H1 (cell line): ENCODE measurements at regions not wholly inside any gene's neighbourhood (a gene's known extent, or its start where the extent isn't known, plus 50 kb on each side); places are given as distances from the start of the nearest gene placed in this dataset.

Source experiments
- CTCF ChIA-PET: fragments of 300-600 bp; sonication (Branson Sonifier 250); formaldehyde crosslinking; loops from one replicate; lab custom pipeline; 2021; ENCODE audit not compliant: partially characterized antibody; lab: Charles Lee
- POLR2A ChIA-PET: fragments of 300-600 bp; sonication (Branson Sonifier 250); formaldehyde crosslinking; loops from one replicate; lab custom pipeline; 2021; ENCODE audit warnings: inconsistent platforms; ENCODE audit not compliant: partially characterized antibody; lab: Charles Lee
- DNase-seq, 2 experiments: peaks; one replicate each; pipeline versions ENCODE4 v3.0.0 to v3.0.0-alpha.2; 2010 to 2022; ENCODE audit warnings: low spot score in 2 of 2, low read depth in 1 of 2, mixed read lengths in 1 of 2
- FAIRE-seq: peaks from 2 replicates; lab custom pipeline; 2011; peaks lifted over from hg19 to GRCh38; lab: Jason Lieb, UNC
- H2AFZ ChIP-seq: 2 replicates; pipeline ENCODE4 v1.8.1; 2012; ENCODE audit warnings: low read length, inconsistent platforms
- H2AK5ac ChIP-seq: 2 replicates; pipeline ENCODE4 v1.6.1; 2013; ENCODE audit warnings: low read depth, low read length
- H2BK120ac ChIP-seq: replicated peaks from 2 replicates; pipeline ENCODE3; 2013; ENCODE audit warnings: low read depth, low read length, inconsistent platforms
- H2BK12ac ChIP-seq: 2 replicates; pipeline ENCODE4 v1.6.1; 2013; ENCODE audit warnings: low read depth, low read length
- H2BK15ac ChIP-seq: 2 replicates; pipeline ENCODE4 v1.6.1; 2013; ENCODE audit warnings: low read length
- H2BK20ac ChIP-seq: 2 replicates; pipeline ENCODE4 v1.6.1; 2013; ENCODE audit warnings: low read length
- H2BK5ac ChIP-seq: 2 replicates; pipeline ENCODE4 v1.6.1; 2013; ENCODE audit warnings: low read depth, low read length
- H3K14ac ChIP-seq: 2 replicates; pipeline ENCODE4 v1.6.1; 2013; ENCODE audit warnings: inconsistent platforms; ENCODE audit not compliant: insufficient read length
- H3K18ac ChIP-seq: 2 replicates; pipeline ENCODE4 v1.6.1; 2013; ENCODE audit warnings: low read length; ENCODE audit errors: extremely low read depth
- H3K23ac ChIP-seq: 2 replicates; pipeline ENCODE4 v1.6.1; 2013; ENCODE audit warnings: inconsistent platforms; ENCODE audit not compliant: insufficient read length
- H3K23me2 ChIP-seq: 2 replicates; pipeline ENCODE4 v1.6.1; 2013; ENCODE audit warnings: low read depth, low read length
- H3K27ac ChIP-seq: 2 replicates; pipeline ENCODE4 v1.6.1; 2011; ENCODE audit warnings: low read depth, low read length, inconsistent platforms
- H3K27me3 ChIP-seq, 4 experiments: replicated peaks in 1 of 4; 1 replicate in 1 of 4; 2 replicates in 3 of 4; pipeline versions ENCODE4 v1.6.1 to v1.8.1; 2011 to 2013; ENCODE audit warnings: low read length in 3 of 4, mild to moderate bottlenecking in 3 of 4, inconsistent platforms in 2 of 4, mixed read lengths in 2 of 4, moderate library complexity in 1 of 4; ENCODE audit not compliant: control insufficient read depth in 3 of 4, insufficient read depth in 3 of 4; ENCODE audit errors: extremely low read depth in 1 of 4
- H3K36me3 ChIP-seq, 4 experiments: 2 replicates each; pipeline versions ENCODE4 v1.6.1 to v1.8.1; 2011 to 2013; ENCODE audit warnings: mild to moderate bottlenecking in 4 of 4, low read length in 3 of 4, moderate library complexity in 2 of 4, control low read depth in 1 of 4, inconsistent platforms in 1 of 4; ENCODE audit not compliant: insufficient read depth in 4 of 4, control insufficient read depth in 2 of 4
- H3K4ac ChIP-seq: replicated peaks from 2 replicates; pipeline ENCODE3; 2013; ENCODE audit warnings: low read length, low read depth, mixed read lengths, inconsistent platforms; ENCODE audit not compliant: insufficient read length
- H3K4me1 ChIP-seq, 4 experiments: replicated peaks in 1 of 4; 1 replicate in 1 of 4; 2 replicates in 3 of 4; pipeline versions ENCODE4 v1.6.1 to v1.8.1; 2011 to 2013; ENCODE audit warnings: low read length in 3 of 4, inconsistent platforms in 2 of 4, mixed read lengths in 1 of 4; ENCODE audit not compliant: insufficient read depth in 4 of 4, control insufficient read depth in 3 of 4
- H3K4me2 ChIP-seq, 2 experiments: 2 replicates each; pipeline versions ENCODE4 v1.6.1 to v1.8.1; 2011 to 2013; ENCODE audit warnings: low read depth in 2 of 2, low read length in 2 of 2, control low read depth in 1 of 2, inconsistent platforms in 1 of 2, mild to moderate bottlenecking in 1 of 2; ENCODE audit not compliant: insufficient read depth in 1 of 2
- H3K4me3 ChIP-seq, 4 experiments: fragments of 200-600, 300-600 bp in 1 of 4; sonication (generic), shearing (Covaris generic), sonication (Bioruptor Twin) in 1 of 4; 2 replicates each; pipeline versions ENCODE4 v1.5.1 to v1.8.1; 2011 to 2016; ENCODE audit warnings: low read length in 4 of 4, low read depth in 3 of 4, control low read depth in 2 of 4, inconsistent platforms in 2 of 4, mild to moderate bottlenecking in 2 of 4, mixed read lengths in 1 of 4, moderate library complexity in 1 of 4; ENCODE audit not compliant: insufficient read depth in 2 of 4; ENCODE audit errors: extremely low read depth in 1 of 4
- H3K56ac ChIP-seq: replicated peaks from 2 replicates; pipeline ENCODE3; 2013; ENCODE audit warnings: low read depth, mild to moderate bottlenecking, mixed read lengths, low read length, inconsistent platforms; ENCODE audit not compliant: insufficient read length
- H3K79me1 ChIP-seq: 2 replicates; pipeline ENCODE4 v1.6.1; 2013; ENCODE audit warnings: low read depth, low read length, control low read depth
- H3K79me2 ChIP-seq, 2 experiments: 2 replicates each; pipeline versions ENCODE4 v1.6.1 to v1.8.1; 2012 to 2013; ENCODE audit warnings: low read length in 2 of 2, mild to moderate bottlenecking in 2 of 2, inconsistent platforms in 1 of 2; ENCODE audit not compliant: insufficient read depth in 2 of 2, control insufficient read depth in 1 of 2
- H3K9ac ChIP-seq, 4 experiments: replicated peaks in 1 of 4; 1 replicate in 1 of 4; 2 replicates in 3 of 4; pipeline versions ENCODE4 v1.6.1 to v1.8.1; 2011 to 2013; ENCODE audit warnings: low read depth in 3 of 4, low read length in 3 of 4, control low read depth in 2 of 4, mild to moderate bottlenecking in 2 of 4, moderate library complexity in 2 of 4, inconsistent platforms in 1 of 4; ENCODE audit errors: extremely low read depth in 1 of 4
- H3K9me3 ChIP-seq, 2 experiments: 2 replicates each; pipeline versions ENCODE4 v1.6.1 to v1.8.1; 2012 to 2013; ENCODE audit warnings: mild to moderate bottlenecking in 2 of 2, moderate library complexity in 2 of 2, control low read depth in 1 of 2, inconsistent platforms in 1 of 2, low read depth in 1 of 2, low read length in 1 of 2, mixed read lengths in 1 of 2; ENCODE audit not compliant: insufficient read depth in 2 of 2
- H4K20me1 ChIP-seq, 2 experiments: replicated peaks in 1 of 2; 2 replicates each; pipeline versions ENCODE3 to v1.8.1; 2011 to 2013; ENCODE audit warnings: inconsistent platforms in 2 of 2, low read length in 2 of 2, mild to moderate bottlenecking in 1 of 2; ENCODE audit not compliant: insufficient read depth in 2 of 2, control insufficient read depth in 1 of 2
- H4K5ac ChIP-seq: 2 replicates; pipeline ENCODE4 v1.6.1; 2013; ENCODE audit warnings: low read length, low read depth, mixed read lengths, inconsistent platforms; ENCODE audit not compliant: insufficient read length
- H4K8ac ChIP-seq: 2 replicates; pipeline ENCODE4 v1.8.0; 2013; ENCODE audit warnings: mild to moderate bottlenecking, moderate library complexity, low read length, inconsistent platforms; ENCODE audit not compliant: insufficient read depth; ENCODE audit errors: extremely low read depth
- H4K91ac ChIP-seq: replicated peaks from 2 replicates; pipeline ENCODE3; 2013; ENCODE audit warnings: low read length, mixed read lengths, inconsistent platforms; ENCODE audit not compliant: insufficient read length
- ATF3 ChIP-seq: IDR thresholded peaks from 2 replicates; pipeline ENCODE4 v1.6.1; 2011; ENCODE audit warnings: low read depth, mild to moderate bottlenecking, low read length; ENCODE audit not compliant: insufficient read depth
- CEBPB ChIP-seq: IDR thresholded peaks from 2 replicates; pipeline ENCODE4 v1.6.1; 2012; ENCODE audit warnings: low read depth, low read length
- CTCF ChIP-seq, 3 experiments: IDR thresholded peaks; 1 replicate in 2 of 3; 2 replicates in 1 of 3; pipeline versions ENCODE4 v1.5.1 to v1.6.1; 2011; ENCODE audit warnings: low read length in 3 of 3, mild to moderate bottlenecking in 3 of 3, inconsistent platforms in 2 of 3, low read depth in 1 of 3, moderate library complexity in 1 of 3; ENCODE audit not compliant: insufficient read depth in 1 of 3; ENCODE audit errors: control extremely low read depth in 1 of 3
- KDM5A ChIP-seq: fragments of 200-600 bp; IDR thresholded peaks from 2 replicates; pipeline ENCODE4 v1.7.1; 2012; ENCODE audit warnings: mild to moderate bottlenecking, low read length, inconsistent platforms, mixed read lengths
- POLR2AphosphoS5 ChIP-seq: IDR thresholded peaks from 2 replicates; pipeline ENCODE4 v1.6.1; 2011; ENCODE audit warnings: low read depth, low read length
- POU5F1 ChIP-seq: IDR thresholded peaks from 2 replicates; pipeline ENCODE4 v1.6.1; 2011; ENCODE audit warnings: low read depth, mild to moderate bottlenecking, low read length, moderate library complexity
- RFX5 ChIP-seq: IDR thresholded peaks from 2 replicates; pipeline ENCODE4 v1.6.1; 2011; ENCODE audit warnings: low read depth, low read length, improper control_type of control experiment, borderline replicate concordance
- RNF2 ChIP-seq: fragments of 200-900, 300-1000 bp; sonication (generic); IDR thresholded peaks from 2 replicates; pipeline ENCODE4 v1.7.1; 2016; ENCODE audit warnings: borderline replicate concordance, low read depth, mild to moderate bottlenecking, antibody characterized with exemption, low read length; ENCODE audit not compliant: poor library complexity, severe bottlenecking; ENCODE audit errors: missing control alignments
- RXRA ChIP-seq: IDR thresholded peaks from 2 replicates; pipeline ENCODE4 v1.6.1; 2011; ENCODE audit warnings: low read depth, mild to moderate bottlenecking, low read length, moderate library complexity; ENCODE audit not compliant: insufficient read depth
- WGBS, 2 experiments: shearing (Covaris generic) in 1 of 2; methylation state at CpG; one replicate each; pipeline versions ENCODE4 v1.1.6 to v1.1.7; 2013 to 2015; ENCODE audit warnings: low lambda C conversion rate in 2 of 2, mixed read lengths in 2 of 2, inconsistent platforms in 1 of 2, low coverage in 1 of 2, missing lambda C conversion rate in 1 of 2; ENCODE audit not compliant: insufficient replicate concordance in 2 of 2, insufficient coverage in 1 of 2, insufficient read length in 1 of 2; ENCODE audit errors: extremely low coverage in 1 of 2, missing lambda C conversion rate in 1 of 2; 5-methylcytosine and 5-hydroxymethylcytosine counted together

- Histone ChIP-seq H3K4me2 (no peak overlapping the region), H2BK20ac (no peak overlapping the region), H3K4me1 (no peaks in the 10 kb centered on the region), H2BK12ac (no peak overlapping the region), H3K56ac (no peak overlapping the region), H3K79me1 (no peaks in the 10 kb centered on the region), H3K14ac (no peak overlapping the region), H2BK5ac (no peak overlapping the region), H3K18ac (no peak overlapping the region), H4K20me1 (no peaks in the 10 kb centered on the region), H3K23ac (no peak overlapping the region), H4K91ac (no peak overlapping the region), H3K27ac (no peak overlapping the region), H2AFZ (no peak overlapping the region), H4K5ac (no peak overlapping the region), H2BK120ac (no peak overlapping the region), H3K9ac (no peak overlapping the region; a peak in 1 of 7 replicates), H3K23me2 (no peaks in the 10 kb centered on the region), H4K8ac (no peak overlapping the region), H3K4ac (no peak overlapping the region), H3K79me2 (no peaks in the 10 kb centered on the region), H3K36me3 (no peaks in the 10 kb centered on the region), H2AK5ac (no peak overlapping the region), H3K4me3 (no peak overlapping the region), H3K27me3 (no peaks in the 10 kb centered on the region; a peak in 1 of 7 replicates), H3K9me3 (peaks cover 5 to 7% of the 10 kb centered on the region in 2 experiments; a peak in 3 of 4 replicates), H2BK15ac (no peak overlapping the region)
- 87% methylated on average over 9 of the region's 9 CpGs; no CpG with 5 or more reads in 1 of the 2 experiments for WGBS, 2 experiments
- no peak for FAIRE-seq
- CTCF ChIA-PET: interaction anchor here (0.7 kb wide), 1 partner anchor 236 kb away, joined by 3 read pairs; no protein-coding TSS in a partner anchor
- POLR2A ChIA-PET: no interaction called here
- no peak for DNase-seq
- TF ChIP-seq RFX5: no peak
- TF ChIP-seq POLR2AphosphoS5: no peak
- TF ChIP-seq KDM5A: no peak
- no peak for TF ChIP-seq POU5F1
- TF ChIP-seq RNF2: no peak
- no peak for TF ChIP-seq RXRA
- TF ChIP-seq CTCF (IDR thresholded peaks at IDR 0.05; ENCODE audit: control extremely low read depth in 1 of 3, insufficient read depth in 1 of 3, low read depth in 1 of 3, low read length in 3 of 3): no peak
- no peak for TF ChIP-seq CEBPB
- no peak for TF ChIP-seq ATF3
These were observed 320.8 kb downstream of the HAPSTR1 start for GRCh38 chr16:9412031-9412914.
